Osteoblast (primary cell): ENCODE measurements at regions not wholly inside any gene's neighbourhood (a gene's known extent, or its start where the extent isn't known, plus 50 kb on each side); places are given as distances from the start of the nearest gene placed in this dataset.

Source experiments
- DNase-seq: peaks from one replicate; pipeline ENCODE4 v3.0.0; 2011; ENCODE audit warnings: low spot score, mixed read lengths; ENCODE audit not compliant: insufficient read length; ENCODE audit errors: missing footprints
- H2AFZ ChIP-seq: 2 replicates; pipeline ENCODE4 v1.6.0; 2011; ENCODE audit warnings: mild to moderate bottlenecking, low read length
- H3K27ac ChIP-seq: 2 replicates; pipeline ENCODE4 v1.5.1; 2011; ENCODE audit warnings: mild to moderate bottlenecking, low read depth, low read length, moderate library complexity
- H3K27me3 ChIP-seq: 2 replicates; pipeline ENCODE4 v1.6.0; 2012; ENCODE audit warnings: mild to moderate bottlenecking, control low read depth, inconsistent platforms, low read length, moderate library complexity; ENCODE audit not compliant: insufficient read depth
- H3K36me3 ChIP-seq: 2 replicates; pipeline ENCODE4 v1.5.1; 2011; ENCODE audit warnings: mild to moderate bottlenecking, low read length, control low read depth, moderate library complexity; ENCODE audit not compliant: insufficient read depth
- H3K4me1 ChIP-seq: 2 replicates; pipeline ENCODE4 v1.5.1; 2011; ENCODE audit warnings: mild to moderate bottlenecking, low read length, control low read depth, moderate library complexity; ENCODE audit not compliant: insufficient read depth
- H3K4me2 ChIP-seq: 2 replicates; pipeline ENCODE4 v1.6.0; 2011; ENCODE audit warnings: mild to moderate bottlenecking, low read length; ENCODE audit not compliant: insufficient read depth
- H3K4me3 ChIP-seq: fragments of 200-600 bp; sonication (generic); 3 replicates; pipeline ENCODE4 v1.5.1; 2012; ENCODE audit warnings: mild to moderate bottlenecking, low read length, inconsistent platforms; ENCODE audit not compliant: insufficient read depth
- H3K79me2 ChIP-seq: 2 replicates; pipeline ENCODE4 v1.6.0; 2012; ENCODE audit warnings: mild to moderate bottlenecking, low read length, control low read depth, inconsistent platforms; ENCODE audit not compliant: insufficient read depth
- H3K9me3 ChIP-seq: 2 replicates; pipeline ENCODE4 v1.5.1; 2011; ENCODE audit warnings: low read depth, low read length, control low read depth
- H4K20me1 ChIP-seq: 2 replicates; pipeline ENCODE4 v1.6.0; 2012; ENCODE audit warnings: mild to moderate bottlenecking, low read length, control low read depth; ENCODE audit not compliant: insufficient read depth
- CTCF ChIP-seq: IDR thresholded peaks from 2 replicates; pipeline ENCODE4 v1.5.1; 2011; ENCODE audit warnings: mild to moderate bottlenecking, low read depth, low read length, moderate library complexity; ENCODE audit errors: extremely low read depth

GRCh38 chr16:13863075-13863765 is 56.7 kb upstream of the ERCC4 start:
- Histone ChIP-seq H3K27me3 (no peaks in the 10 kb centered on the region), H3K36me3 (no peaks in the 10 kb centered on the region), H3K9me3 (no peaks in the 10 kb centered on the region), H3K79me2 (no peaks in the 10 kb centered on the region), H3K4me1 (no peaks in the 10 kb centered on the region), H3K27ac (no peak overlapping the region), H3K4me3 (no peak overlapping the region), H3K4me2 (no peak overlapping the region), H2AFZ (no peak overlapping the region), H4K20me1 (no peaks in the 10 kb centered on the region)
- DNase-seq, result no peak
- no peak for TF ChIP-seq CTCF

GRCh38 chr16:13864689-13865088 is 55.3 kb upstream of the ERCC4 start:
- Histone ChIP-seq H3K4me3 (no peak overlapping the region), H4K20me1 (no peaks in the 10 kb centered on the region), H3K27me3 (no peaks in the 10 kb centered on the region), H3K36me3 (no peaks in the 10 kb centered on the region), H3K4me2 (no peak overlapping the region), H3K27ac (no peak overlapping the region), H3K4me1 (no peaks in the 10 kb centered on the region), H2AFZ (no peak overlapping the region), H3K9me3 (no peaks in the 10 kb centered on the region), H3K79me2 (no peaks in the 10 kb centered on the region)
- DNase-seq, result no peak
- no peak for TF ChIP-seq CTCF

- H3K27me3 ChIP-seq, result no peaks in the 10 kb centered on the region
- DNase-seq, result peak; percentile 82
- no peak overlapping the region for H3K4me3 ChIP-seq
- no peak overlapping the region for H2AFZ ChIP-seq
- H4K20me1 ChIP-seq, result no peaks in the 10 kb centered on the region
- H3K36me3 ChIP-seq, result no peaks in the 10 kb centered on the region
- H3K9me3 ChIP-seq, result no peaks in the 10 kb centered on the region
- H3K79me2 ChIP-seq, result no peaks in the 10 kb centered on the region
- no peak overlapping the region for H3K4me2 ChIP-seq
- TF ChIP-seq CTCF, result peak; percentile 55
- H3K27ac ChIP-seq, result no peak overlapping the region
- H3K4me1 ChIP-seq, result no peaks in the 10 kb centered on the region
Measured at GRCh38 chr16:13866073-13866472, 53.9 kb upstream of the ERCC4 start.
